ENCODE measurements at regions not wholly inside any gene's neighbourhood (a gene's known extent, or its start where the extent isn't known, plus 50 kb on each side); places are given as distances from the start of the nearest gene placed in this dataset.

DNA sequence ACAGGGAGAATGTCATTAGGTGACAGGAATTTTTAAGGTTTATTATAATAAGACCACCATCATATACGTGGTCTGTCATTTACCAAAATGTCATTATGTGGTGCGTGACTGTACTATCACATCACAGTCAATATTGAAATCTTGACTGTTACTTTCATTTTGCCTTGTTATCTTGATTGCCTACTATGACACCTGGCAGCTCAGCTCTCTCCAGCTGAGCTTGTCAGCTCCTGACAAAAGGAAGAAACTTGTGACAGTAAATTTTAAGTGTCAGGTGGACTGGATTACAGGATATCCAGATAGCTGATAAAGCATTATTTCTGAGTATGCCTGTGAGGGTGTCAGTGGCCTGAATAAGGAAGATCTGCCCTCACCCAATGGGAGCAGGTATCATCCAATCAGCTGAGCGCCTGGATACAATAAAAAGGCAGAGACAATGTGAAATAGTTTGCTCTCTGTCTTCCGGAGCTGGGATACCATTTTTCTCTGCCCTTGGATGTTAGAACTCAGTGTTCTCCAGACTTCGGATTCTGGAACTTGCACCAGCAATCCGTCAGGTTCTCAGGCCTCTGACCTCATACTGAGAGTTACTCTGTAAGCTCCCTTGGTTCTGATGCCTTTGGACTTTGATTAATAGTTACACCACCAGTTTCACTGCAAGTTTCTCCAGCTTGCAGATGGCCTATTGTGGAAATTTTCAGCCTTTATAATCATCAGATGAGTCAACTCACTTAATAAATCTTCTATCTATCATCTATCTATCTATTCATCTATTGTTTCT, 1454.7 kb upstream of the IGFBP7 start:
- Histone ChIP-seq H3K36me3 (ENCODE audit: control insufficient read depth, insufficient read depth, low read length) (no peaks in the 10 kb centered on the region), H3K9me3 (ENCODE audit: control insufficient read depth, low read length) (no peaks in the 10 kb centered on the region), H3K27ac (ENCODE audit: low read depth, low read length, severe bottlenecking) (no peak overlapping the region), H3K4me3 (ENCODE audit: extremely low read depth, insufficient read depth, low read length, poor library complexity, severe bottlenecking) (no peak overlapping the region), H3K4me1 (ENCODE audit: control insufficient read depth, insufficient read depth, low read length, poor library complexity, severe bottlenecking) (no peaks in the 10 kb centered on the region)
- WGBS, 2 experiments (ENCODE audit: insufficient coverage in 2 of 2), result 83 to 85% methylated on average over 4 to 5 of the region's 6 CpGs

DNA sequence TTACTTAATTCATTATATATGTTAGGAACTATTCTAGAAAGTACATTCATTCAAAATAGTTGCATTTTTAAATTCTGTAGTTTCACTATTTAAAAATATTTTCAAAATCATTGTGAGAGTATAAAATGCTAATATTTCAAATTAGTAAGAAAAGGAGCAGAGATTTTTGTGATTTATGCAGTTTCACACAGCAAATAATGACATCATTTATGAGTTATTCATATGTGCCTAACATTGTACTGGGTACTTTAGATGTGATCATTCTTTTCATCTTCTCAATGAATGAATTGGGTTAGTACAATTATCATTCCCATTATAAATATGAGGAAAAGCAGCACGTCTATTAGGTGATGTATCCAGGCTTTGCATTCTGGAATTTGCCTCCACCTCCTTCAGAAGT, 1451.0 kb upstream of the IGFBP7 start:
- Histone ChIP-seq H3K4me1 (ENCODE audit: control insufficient read depth, insufficient read depth, low read length, poor library complexity, severe bottlenecking) (no peaks in the 10 kb centered on the region), H3K9me3 (ENCODE audit: control insufficient read depth, low read length) (no peaks in the 10 kb centered on the region), H3K27ac (ENCODE audit: low read depth, low read length, severe bottlenecking) (no peak overlapping the region), H3K36me3 (ENCODE audit: control insufficient read depth, insufficient read depth, low read length) (no peaks in the 10 kb centered on the region), H3K4me3 (ENCODE audit: extremely low read depth, insufficient read depth, low read length, poor library complexity, severe bottlenecking) (no peak overlapping the region)
- no CpG with 5 or more reads among the region's 1 CpG for WGBS, 2 experiments (ENCODE audit: insufficient coverage in 2 of 2)

DNA sequence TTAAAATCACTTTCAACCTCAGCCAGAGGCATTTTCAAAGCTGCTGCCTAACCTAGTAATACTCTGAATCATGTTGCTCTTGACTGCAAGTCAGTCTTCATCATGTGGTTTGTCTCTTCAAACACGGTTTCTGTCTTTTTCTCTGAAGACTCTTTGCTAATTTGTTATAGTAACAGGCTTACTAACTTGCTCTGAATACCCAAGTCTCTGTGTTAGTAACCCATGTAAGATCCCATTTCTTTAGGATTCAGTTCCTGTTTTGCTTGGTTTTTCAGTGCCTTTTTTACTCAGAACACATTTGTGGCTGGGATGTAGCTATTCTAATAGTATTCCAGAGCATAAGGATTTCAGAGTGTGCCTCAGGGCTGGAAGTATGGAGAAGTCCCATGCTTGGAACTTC, 1450.6 kb upstream of the IGFBP7 start:
- Histone ChIP-seq H3K9me3 (ENCODE audit: control insufficient read depth, low read length) (no peaks in the 10 kb centered on the region), H3K27ac (ENCODE audit: low read depth, low read length, severe bottlenecking) (no peak overlapping the region), H3K4me3 (ENCODE audit: extremely low read depth, insufficient read depth, low read length, poor library complexity, severe bottlenecking) (no peak overlapping the region), H3K4me1 (ENCODE audit: control insufficient read depth, insufficient read depth, low read length, poor library complexity, severe bottlenecking) (no peaks in the 10 kb centered on the region), H3K36me3 (ENCODE audit: control insufficient read depth, insufficient read depth, low read length) (no peaks in the 10 kb centered on the region)
- WGBS, 2 experiments (ENCODE audit: insufficient coverage in 2 of 2), result no CpG with 5 or more reads among the region's 1 CpG

DNA sequence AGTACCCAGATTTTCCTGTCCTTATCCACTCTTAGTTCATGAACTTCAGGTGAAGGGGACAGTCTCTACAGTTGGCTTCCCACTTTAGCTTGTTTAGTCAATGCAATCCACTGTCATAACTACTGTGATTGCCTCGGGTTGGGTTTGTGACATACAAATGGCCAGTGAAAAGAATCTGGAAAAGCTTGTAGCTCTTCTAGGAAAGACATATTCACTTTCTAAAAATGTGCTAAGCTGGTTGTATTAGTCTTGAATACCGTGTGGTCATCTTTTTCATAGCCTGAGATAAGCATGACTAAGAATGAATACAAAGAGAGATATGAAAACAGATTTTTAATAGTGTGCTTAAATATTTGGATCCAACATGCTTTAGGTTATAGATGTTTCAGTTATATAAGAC, 1443.5 kb upstream of the IGFBP7 start:
- no peak overlapping the region for H3K27ac ChIP-seq (ENCODE audit: low read depth, low read length, severe bottlenecking)
- WGBS, 2 experiments (ENCODE audit: insufficient coverage in 2 of 2), result no CpG with 5 or more reads among the region's 2 CpGs
- H3K4me3 ChIP-seq (ENCODE audit: extremely low read depth, insufficient read depth, low read length, poor library complexity, severe bottlenecking), result no peak overlapping the region

GRCh38 chr4:58553031-58553430, 1442.8 kb upstream of the IGFBP7 start:
- Histone ChIP-seq H3K36me3 (ENCODE audit: control insufficient read depth, insufficient read depth, low read length) (no peaks in the 10 kb centered on the region), H3K27ac (ENCODE audit: low read depth, low read length, severe bottlenecking) (no peak overlapping the region), H3K9me3 (ENCODE audit: control insufficient read depth, low read length) (no peaks in the 10 kb centered on the region), H3K4me1 (ENCODE audit: control insufficient read depth, insufficient read depth, low read length, poor library complexity, severe bottlenecking) (peaks cover 13% of the 10 kb centered on the region), H3K4me3 (ENCODE audit: extremely low read depth, insufficient read depth, low read length, poor library complexity, severe bottlenecking) (no peak overlapping the region)
- 80% methylated on average over 1 of the region's 1 CpG; no CpG with 5 or more reads in 1 of the 2 experiments for WGBS, 2 experiments (ENCODE audit: insufficient coverage in 2 of 2)

More for the DNA sequence above, 1443.5 kb upstream of the IGFBP7 start:
- Histone ChIP-seq H3K9me3 (ENCODE audit: control insufficient read depth, low read length) (no peaks in the 10 kb centered on the region), H3K36me3 (ENCODE audit: control insufficient read depth, insufficient read depth, low read length) (no peaks in the 10 kb centered on the region), H3K4me1 (ENCODE audit: control insufficient read depth, insufficient read depth, low read length, poor library complexity, severe bottlenecking) (peaks cover 13% of the 10 kb centered on the region)

- H3K27ac ChIP-seq (ENCODE audit: low read depth, low read length, severe bottlenecking), result no peak overlapping the region
- H3K4me3 ChIP-seq (ENCODE audit: extremely low read depth, insufficient read depth, low read length, poor library complexity, severe bottlenecking), result no peak overlapping the region
- peaks cover 13% of the 10 kb centered on the region for H3K4me1 ChIP-seq (ENCODE audit: control insufficient read depth, insufficient read depth, low read length, poor library complexity, severe bottlenecking)
- no peaks in the 10 kb centered on the region for H3K9me3 ChIP-seq (ENCODE audit: control insufficient read depth, low read length)
- no peaks in the 10 kb centered on the region for H3K36me3 ChIP-seq (ENCODE audit: control insufficient read depth, insufficient read depth, low read length)
Measured at GRCh38 chr4:58551676-58552075, 1441.5 kb upstream of the IGFBP7 start.

GRCh38 chr4:58543465-58543864, 1433.3 kb upstream of the IGFBP7 start:
- H3K9me3 ChIP-seq (ENCODE audit: control insufficient read depth, low read length), result no peaks in the 10 kb centered on the region
- no peaks in the 10 kb centered on the region for H3K36me3 ChIP-seq (ENCODE audit: control insufficient read depth, insufficient read depth, low read length)
- no peak overlapping the region for H3K4me3 ChIP-seq (ENCODE audit: extremely low read depth, insufficient read depth, low read length, poor library complexity, severe bottlenecking)
- H3K4me1 ChIP-seq (ENCODE audit: control insufficient read depth, insufficient read depth, low read length, poor library complexity, severe bottlenecking), result no peaks in the 10 kb centered on the region
- H3K27ac ChIP-seq (ENCODE audit: low read depth, low read length, severe bottlenecking), result no peak overlapping the region
- WGBS, 2 experiments (ENCODE audit: insufficient coverage in 2 of 2), result no CpG with 5 or more reads among the region's 1 CpG

GRCh38 chr4:58541926-58542325, 1431.7 kb upstream of the IGFBP7 start:
- Histone ChIP-seq H3K27ac (ENCODE audit: low read depth, low read length, severe bottlenecking) (no peak overlapping the region), H3K36me3 (ENCODE audit: control insufficient read depth, insufficient read depth, low read length) (no peaks in the 10 kb centered on the region), H3K9me3 (ENCODE audit: control insufficient read depth, low read length) (no peaks in the 10 kb centered on the region), H3K4me3 (ENCODE audit: extremely low read depth, insufficient read depth, low read length, poor library complexity, severe bottlenecking) (no peak overlapping the region), H3K4me1 (ENCODE audit: control insufficient read depth, insufficient read depth, low read length, poor library complexity, severe bottlenecking) (no peaks in the 10 kb centered on the region)
- no CpG with 5 or more reads among the region's 1 CpG for WGBS, 2 experiments (ENCODE audit: insufficient coverage in 2 of 2)

DNA sequence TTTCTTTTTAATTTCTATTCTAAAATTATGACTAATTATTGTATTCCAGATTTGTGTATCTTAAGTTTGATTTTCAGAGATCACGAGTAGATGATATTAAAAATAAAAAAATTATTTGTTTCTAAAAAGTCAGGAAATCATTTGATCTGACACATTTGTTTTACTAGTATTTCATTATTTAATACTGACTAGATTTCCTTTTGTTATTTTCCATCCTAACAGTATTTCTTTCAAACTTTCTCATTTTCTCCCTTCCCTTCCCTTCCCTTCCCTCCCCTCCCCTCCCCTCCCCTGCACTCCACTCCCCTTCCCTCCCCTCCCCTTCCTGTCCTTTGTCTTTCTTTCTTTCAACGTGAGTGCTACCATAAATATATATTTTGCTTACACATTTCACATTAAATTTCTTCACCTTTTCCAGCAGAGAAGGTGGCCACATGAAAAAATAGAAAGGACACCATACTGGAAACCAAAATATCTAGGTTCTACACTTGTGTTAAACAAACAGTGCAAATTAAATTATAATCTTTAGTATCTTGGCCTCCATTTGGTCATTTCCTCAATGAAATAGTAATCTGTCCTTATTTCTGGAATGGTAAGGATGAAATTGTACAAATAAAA, 1412.7 kb upstream of the IGFBP7 start:
- no peak overlapping the region for H3K4me3 ChIP-seq (ENCODE audit: extremely low read depth, insufficient read depth, low read length, poor library complexity, severe bottlenecking)
- H3K4me1 ChIP-seq (ENCODE audit: control insufficient read depth, insufficient read depth, low read length, poor library complexity, severe bottlenecking), result no peaks in the 10 kb centered on the region
- H3K27ac ChIP-seq (ENCODE audit: low read depth, low read length, severe bottlenecking), result no peak overlapping the region
- no peaks in the 10 kb centered on the region for H3K9me3 ChIP-seq (ENCODE audit: control insufficient read depth, low read length)
- no CpG with 5 or more reads among the region's 2 CpGs for WGBS, 2 experiments (ENCODE audit: insufficient coverage in 2 of 2)
- H3K36me3 ChIP-seq (ENCODE audit: control insufficient read depth, insufficient read depth, low read length), result no peaks in the 10 kb centered on the region

- no peaks in the 10 kb centered on the region for H3K9me3 ChIP-seq (ENCODE audit: control insufficient read depth, low read length)
- H3K4me3 ChIP-seq (ENCODE audit: extremely low read depth, insufficient read depth, low read length, poor library complexity, severe bottlenecking), result no peak overlapping the region
- no CpG with 5 or more reads among the region's 1 CpG for WGBS, 2 experiments (ENCODE audit: insufficient coverage in 2 of 2)
- H3K27ac ChIP-seq (ENCODE audit: low read depth, low read length, severe bottlenecking), result no peak overlapping the region
- no peaks in the 10 kb centered on the region for H3K4me1 ChIP-seq (ENCODE audit: control insufficient read depth, insufficient read depth, low read length, poor library complexity, severe bottlenecking)
- no peaks in the 10 kb centered on the region for H3K36me3 ChIP-seq (ENCODE audit: control insufficient read depth, insufficient read depth, low read length)
Measured at GRCh38 chr4:58515226-58515625, 1405.0 kb upstream of the IGFBP7 start.

DNA sequence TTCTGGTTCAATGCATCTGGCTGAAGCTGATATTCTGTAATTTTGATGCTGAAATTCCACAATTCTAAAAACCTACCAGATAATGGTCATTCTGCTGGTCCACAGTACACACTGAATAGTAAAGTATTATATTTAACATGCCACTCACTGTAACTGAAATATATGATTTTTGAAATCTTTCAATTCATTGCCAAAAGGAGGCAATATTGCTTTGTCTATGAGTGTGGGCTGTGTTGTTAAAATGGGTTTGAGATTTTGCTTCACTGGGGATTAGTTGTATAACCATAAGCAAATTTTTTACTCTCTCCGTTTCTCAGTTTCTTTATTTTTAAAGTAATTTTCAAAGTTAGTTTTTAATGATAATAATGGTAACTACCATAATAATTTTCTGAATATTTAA, 1404.1 kb upstream of the IGFBP7 start:
- Histone ChIP-seq H3K27ac (ENCODE audit: low read depth, low read length, severe bottlenecking) (no peak overlapping the region), H3K36me3 (ENCODE audit: control insufficient read depth, insufficient read depth, low read length) (no peaks in the 10 kb centered on the region), H3K9me3 (ENCODE audit: control insufficient read depth, low read length) (no peaks in the 10 kb centered on the region), H3K4me1 (ENCODE audit: control insufficient read depth, insufficient read depth, low read length, poor library complexity, severe bottlenecking) (no peaks in the 10 kb centered on the region), H3K4me3 (ENCODE audit: extremely low read depth, insufficient read depth, low read length, poor library complexity, severe bottlenecking) (no peak overlapping the region)
- no CpG with 5 or more reads among the region's 1 CpG for WGBS, 2 experiments (ENCODE audit: insufficient coverage in 2 of 2)
